ENCODE measurements at regions not wholly inside any gene's neighbourhood (a gene's known extent, or its start where the extent isn't known, plus 50 kb on each side); places are given as distances from the start of the nearest gene placed in this dataset.

DNA sequence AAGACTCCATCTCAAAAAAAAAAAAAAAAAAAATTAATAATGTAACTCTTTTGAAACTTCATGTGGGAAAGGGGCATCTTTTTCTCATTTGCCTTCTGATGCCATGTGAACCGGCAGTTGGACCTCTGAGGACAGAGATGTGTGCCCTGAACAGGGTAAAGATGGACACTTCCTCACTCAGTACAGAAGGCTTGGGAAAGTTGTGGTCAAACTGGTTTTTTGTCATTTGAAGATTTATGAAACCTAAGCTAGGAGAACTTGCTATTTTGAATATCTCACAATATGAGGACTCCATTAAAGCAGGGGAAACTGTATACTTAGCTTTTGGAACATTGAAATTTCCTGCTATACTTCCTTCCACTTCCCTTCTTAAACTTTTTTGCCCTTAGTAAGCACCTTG is 147.5 kb upstream of the ALDH1B1 start:
- TF ChIP-seq, protein P1, sequence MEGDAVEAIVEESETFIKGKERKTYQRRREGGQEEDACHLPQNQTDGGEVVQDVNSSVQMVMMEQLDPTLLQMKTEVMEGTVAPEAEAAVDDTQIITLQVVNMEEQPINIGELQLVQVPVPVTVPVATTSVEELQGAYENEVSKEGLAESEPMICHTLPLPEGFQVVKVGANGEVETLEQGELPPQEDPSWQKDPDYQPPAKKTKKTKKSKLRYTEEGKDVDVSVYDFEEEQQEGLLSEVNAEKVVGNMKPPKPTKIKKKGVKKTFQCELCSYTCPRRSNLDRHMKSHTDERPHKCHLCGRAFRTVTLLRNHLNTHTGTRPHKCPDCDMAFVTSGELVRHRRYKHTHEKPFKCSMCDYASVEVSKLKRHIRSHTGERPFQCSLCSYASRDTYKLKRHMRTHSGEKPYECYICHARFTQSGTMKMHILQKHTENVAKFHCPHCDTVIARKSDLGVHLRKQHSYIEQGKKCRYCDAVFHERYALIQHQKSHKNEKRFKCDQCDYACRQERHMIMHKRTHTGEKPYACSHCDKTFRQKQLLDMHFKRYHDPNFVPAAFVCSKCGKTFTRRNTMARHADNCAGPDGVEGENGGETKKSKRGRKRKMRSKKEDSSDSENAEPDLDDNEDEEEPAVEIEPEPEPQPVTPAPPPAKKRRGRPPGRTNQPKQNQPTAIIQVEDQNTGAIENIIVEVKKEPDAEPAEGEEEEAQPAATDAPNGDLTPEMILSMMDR (IDR thresholded peaks at IDR 0.05), result no peak
- TF ChIP-seq POLR2A (IDR thresholded peaks at IDR 0.05), result no peak
